DND-41 (cell line): ENCODE measurements at regions not wholly inside any gene's neighbourhood (a gene's known extent, or its start where the extent isn't known, plus 50 kb on each side); places are given as distances from the start of the nearest gene placed in this dataset.

Source experiments
- ATAC-seq: fragments of 200-7000 bp; cut with Tn5 transposase; 3 replicates; pipeline ENCODE4 v1.9.1; 2021; ENCODE audit warnings: low read depth; ENCODE audit not compliant: insufficient read depth
- DNase-seq: peaks from one replicate; pipeline ENCODE4 v3.0.0-alpha.2; 2020
- H2AFZ ChIP-seq: 2 replicates; pipeline ENCODE4 v1.6.0; 2012; ENCODE audit warnings: low read depth, low read length
- H3K27ac ChIP-seq: 2 replicates; pipeline ENCODE4 v1.5.1; 2012; ENCODE audit warnings: low read length, inconsistent platforms
- H3K27me3 ChIP-seq: fragments of 200-600 bp; sonication (generic); 2 replicates; pipeline ENCODE4 v1.6.0; 2012; ENCODE audit warnings: low read length, mild to moderate bottlenecking, inconsistent platforms; ENCODE audit not compliant: insufficient read depth, poor library complexity
- H3K36me3 ChIP-seq: 2 replicates; pipeline ENCODE4 v1.5.1; 2012; ENCODE audit warnings: low read length, inconsistent platforms; ENCODE audit not compliant: insufficient read depth
- H3K4me1 ChIP-seq: 2 replicates; pipeline ENCODE4 v1.5.1; 2012; ENCODE audit warnings: mild to moderate bottlenecking, low read length; ENCODE audit not compliant: insufficient read depth
- H3K4me2 ChIP-seq: 2 replicates; pipeline ENCODE4 v1.6.0; 2012; ENCODE audit warnings: mild to moderate bottlenecking, moderate library complexity, low read length, inconsistent platforms; ENCODE audit not compliant: insufficient read depth
- H3K4me3 ChIP-seq, 2 experiments: fragments of 200-600 bp in 1 of 2; shearing (Covaris generic) in 1 of 2; 2 replicates each; pipeline ENCODE4 v1.5.1; 2012 to 2016; ENCODE audit warnings: inconsistent platforms in 2 of 2, low read length in 2 of 2, mild to moderate bottlenecking in 2 of 2, low read depth in 1 of 2, moderate library complexity in 1 of 2
- H3K79me2 ChIP-seq: 2 replicates; pipeline ENCODE4 v1.6.0; 2012; ENCODE audit warnings: low read length, inconsistent platforms; ENCODE audit not compliant: insufficient read depth
- H3K9ac ChIP-seq: 2 replicates; pipeline ENCODE4 v1.6.0; 2012; ENCODE audit warnings: low read depth, mild to moderate bottlenecking, inconsistent platforms, low read length, moderate library complexity
- H3K9me3 ChIP-seq: 2 replicates; pipeline ENCODE4 v1.5.1; 2012; ENCODE audit warnings: low read length, moderate library complexity, mild to moderate bottlenecking, inconsistent platforms; ENCODE audit not compliant: insufficient read depth, severe bottlenecking
- H4K20me1 ChIP-seq: 2 replicates; pipeline ENCODE4 v1.6.0; 2012; ENCODE audit warnings: low read length; ENCODE audit not compliant: insufficient read depth
- EZH2 ChIP-seq: IDR thresholded peaks from 3 replicates; pipeline ENCODE4 v1.6.1; 2012; ENCODE audit warnings: borderline replicate concordance, low read depth, mild to moderate bottlenecking, moderate library complexity, low read length, inconsistent platforms; ENCODE audit not compliant: severe bottlenecking
- TF ChIP-seq, protein P1 (sequence below): IDR thresholded peaks from 2 replicates; pipeline ENCODE4 v1.5.1; 2012; ENCODE audit warnings: borderline replicate concordance, low read length, moderate library complexity, mild to moderate bottlenecking; ENCODE audit not compliant: poor library complexity, severe bottlenecking; ENCODE audit errors: extremely low read depth

DNA sequence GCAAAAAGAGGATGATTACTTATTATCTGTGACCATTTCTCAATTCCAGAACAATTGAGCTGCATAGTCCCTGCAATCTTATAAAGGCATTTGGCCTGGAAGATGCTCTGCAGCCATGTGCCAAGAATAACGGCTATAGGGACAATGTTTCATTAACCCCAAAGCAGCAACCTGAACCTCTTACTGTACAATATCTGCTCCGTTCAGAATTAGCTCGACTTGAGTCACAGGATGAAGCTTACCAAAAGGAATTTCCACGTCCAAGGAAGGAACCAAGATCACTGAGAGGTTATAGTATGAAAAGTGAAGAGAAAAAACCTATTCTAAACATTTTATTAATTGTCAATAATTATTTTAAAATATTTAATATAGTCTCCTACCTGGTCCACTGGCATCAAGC lies 167.3 kb upstream of the GMDS start:
- H3K79me2 ChIP-seq, result no peaks in the 10 kb centered on the region

GRCh38 chr6:2410656-2411380 lies 165.4 kb upstream of the GMDS start:
- ATAC-seq, result no peak
- Histone ChIP-seq H3K4me2 (no peak overlapping the region), H4K20me1 (no peaks in the 10 kb centered on the region), H2AFZ (no peak overlapping the region), H3K4me1 (no peaks in the 10 kb centered on the region), H3K4me3 (no peak overlapping the region), H3K36me3 (no peaks in the 10 kb centered on the region), H3K9ac (no peak overlapping the region), H3K27ac (no peak overlapping the region), H3K9me3 (no peaks in the 10 kb centered on the region), H3K27me3 (no peaks in the 10 kb centered on the region), H3K79me2 (no peaks in the 10 kb centered on the region)
- no peak for DNase-seq
- no peak for TF ChIP-seq EZH2
- TF ChIP-seq, protein P1, sequence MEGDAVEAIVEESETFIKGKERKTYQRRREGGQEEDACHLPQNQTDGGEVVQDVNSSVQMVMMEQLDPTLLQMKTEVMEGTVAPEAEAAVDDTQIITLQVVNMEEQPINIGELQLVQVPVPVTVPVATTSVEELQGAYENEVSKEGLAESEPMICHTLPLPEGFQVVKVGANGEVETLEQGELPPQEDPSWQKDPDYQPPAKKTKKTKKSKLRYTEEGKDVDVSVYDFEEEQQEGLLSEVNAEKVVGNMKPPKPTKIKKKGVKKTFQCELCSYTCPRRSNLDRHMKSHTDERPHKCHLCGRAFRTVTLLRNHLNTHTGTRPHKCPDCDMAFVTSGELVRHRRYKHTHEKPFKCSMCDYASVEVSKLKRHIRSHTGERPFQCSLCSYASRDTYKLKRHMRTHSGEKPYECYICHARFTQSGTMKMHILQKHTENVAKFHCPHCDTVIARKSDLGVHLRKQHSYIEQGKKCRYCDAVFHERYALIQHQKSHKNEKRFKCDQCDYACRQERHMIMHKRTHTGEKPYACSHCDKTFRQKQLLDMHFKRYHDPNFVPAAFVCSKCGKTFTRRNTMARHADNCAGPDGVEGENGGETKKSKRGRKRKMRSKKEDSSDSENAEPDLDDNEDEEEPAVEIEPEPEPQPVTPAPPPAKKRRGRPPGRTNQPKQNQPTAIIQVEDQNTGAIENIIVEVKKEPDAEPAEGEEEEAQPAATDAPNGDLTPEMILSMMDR, result no peak

More for the DNA sequence above, 167.3 kb upstream of the GMDS start:
- Histone ChIP-seq H3K4me2 (no peak overlapping the region), H3K4me3 (no peak overlapping the region), H3K36me3 (no peaks in the 10 kb centered on the region), H3K27ac (no peak overlapping the region), H3K9ac (no peak overlapping the region), H4K20me1 (no peaks in the 10 kb centered on the region), H2AFZ (no peak overlapping the region), H3K4me1 (no peaks in the 10 kb centered on the region), H3K27me3 (no peaks in the 10 kb centered on the region), H3K9me3 (no peaks in the 10 kb centered on the region)
- ATAC-seq, result no peak
- DNase-seq, result no peak
- TF ChIP-seq EZH2, result no peak
- TF ChIP-seq, protein P1, result no peak

DNA sequence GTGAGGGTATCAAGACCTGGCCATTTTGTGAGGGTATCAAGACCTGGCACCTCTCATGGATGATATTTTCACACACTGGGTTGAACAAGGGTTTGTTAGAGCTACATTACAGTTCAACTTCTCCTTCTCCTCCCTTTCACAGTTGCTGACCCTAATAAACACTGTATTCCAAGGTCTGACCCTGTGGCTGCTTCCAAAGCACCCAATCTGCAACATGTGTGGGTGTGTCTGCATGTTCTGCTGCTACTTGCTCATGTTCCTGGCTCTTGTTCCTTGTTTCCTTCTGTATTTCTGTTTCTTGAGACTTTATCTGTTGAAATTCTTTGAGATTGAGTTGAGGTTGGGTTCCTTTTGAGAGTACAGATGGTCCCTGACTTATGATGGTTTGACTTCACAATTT lies 162.1 kb upstream of the GMDS start:
- no peak overlapping the region for H3K27ac ChIP-seq

More for the DNA sequence above, 162.1 kb upstream of the GMDS start:
- Histone ChIP-seq H3K4me2 (no peak overlapping the region), H3K4me3 (no peak overlapping the region), H3K9ac (no peak overlapping the region), H4K20me1 (no peaks in the 10 kb centered on the region), H3K4me1 (no peaks in the 10 kb centered on the region), H2AFZ (no peak overlapping the region), H3K27me3 (no peaks in the 10 kb centered on the region), H3K9me3 (no peaks in the 10 kb centered on the region), H3K79me2 (no peaks in the 10 kb centered on the region), H3K36me3 (no peaks in the 10 kb centered on the region)
- DNase-seq (no peak), ATAC-seq (no peak)
- TF ChIP-seq EZH2, result no peak
- TF ChIP-seq, protein P1, result no peak
